NCI-H2029 treated with DMSO at 0.1 percent for 48 hours (cell line): ENCODE measurements at regions not wholly inside any gene's neighbourhood (a gene's known extent, or its start where the extent isn't known, plus 50 kb on each side); places are given as distances from the start of the nearest gene placed in this dataset.
A peak's percentile ranks its signal among the peaks of the same experiment; 100 is the strongest.
"Not testable (repeated sequence)": the region's sequence is repeated elsewhere in the genome, so short reads cannot be mapped to it uniquely, and the experiment has no call there.

Source experiments
- DNase-seq: peaks from one replicate; lab custom pipeline; 2025; lab: John Stamatoyannopoulos, UW

DNA sequence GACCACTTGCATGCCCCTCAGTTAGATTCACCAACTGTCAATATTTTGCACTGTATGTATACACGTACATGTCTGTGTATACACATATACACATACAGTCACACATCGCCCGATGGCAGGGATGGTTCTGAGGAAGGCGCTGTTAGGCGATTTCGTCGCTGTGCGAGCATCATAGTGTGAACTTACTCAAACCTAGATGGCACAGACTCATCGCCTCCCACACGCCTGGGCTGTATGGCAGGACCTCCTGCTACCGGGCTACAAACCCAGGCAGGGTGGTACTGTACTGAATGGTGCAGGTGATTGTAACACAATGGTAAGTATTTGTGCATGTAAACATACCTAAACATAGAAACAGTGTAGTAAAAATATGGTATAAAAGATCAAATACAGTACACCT lies 57.2 kb upstream of the LRPAP1 start:
- not testable (repeated sequence) for DNase-seq

- DNase-seq, result peak; percentile 21
Measured at GRCh38 chr4:3588517-3589194, 56.4 kb upstream of the LRPAP1 start.

DNA sequence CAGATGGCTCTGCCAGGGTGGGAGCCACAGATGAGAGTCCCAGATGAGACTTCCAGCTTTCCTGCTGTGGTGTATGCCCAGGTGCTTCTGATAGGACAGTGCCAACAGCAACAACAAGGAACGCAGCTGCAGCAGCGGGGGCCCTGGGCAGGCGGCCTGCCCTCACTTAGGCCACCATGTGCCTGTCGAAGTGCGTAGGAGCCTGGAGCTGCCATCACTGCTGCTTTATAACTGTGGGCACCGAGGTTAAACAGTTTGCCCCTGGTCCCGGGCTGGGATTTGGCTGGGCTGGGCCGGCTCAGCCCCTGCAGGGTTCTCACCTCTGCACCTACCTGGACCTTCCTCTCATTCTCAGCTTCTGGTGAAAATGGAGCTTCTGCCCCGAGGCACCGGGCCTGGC lies 54.4 kb upstream of the LRPAP1 start:
- DNase-seq, result not testable (repeated sequence)

DNA sequence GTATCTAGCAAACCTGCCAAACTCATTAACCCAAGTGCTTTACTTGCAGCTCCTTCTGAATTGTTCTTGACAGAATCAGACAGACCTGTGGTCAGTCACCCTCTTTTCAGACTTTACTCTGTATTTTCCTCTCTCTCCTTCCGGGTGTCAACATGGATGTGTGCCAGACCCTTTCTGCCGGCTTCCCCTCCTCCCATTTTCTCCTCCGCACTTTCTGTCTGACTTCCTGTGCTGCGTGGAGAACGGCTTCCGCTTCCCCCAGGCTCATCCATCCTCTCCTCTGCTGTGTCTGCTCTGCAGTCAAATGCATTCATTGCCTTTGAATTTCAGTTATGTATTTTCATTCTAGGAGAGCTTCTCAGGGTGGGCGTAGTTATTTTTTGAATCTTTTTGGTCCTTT lies 53.3 kb upstream of the LRPAP1 start:
- DNase-seq, result peak; percentile 46

- no peak for DNase-seq
Measured at GRCh38 chr4:3582091-3582475, 49.9 kb upstream of the LRPAP1 start.
